Liver (tissue), 3 donors: ENCODE measurements at regions not wholly inside any gene's neighbourhood (a gene's known extent, or its start where the extent isn't known, plus 50 kb on each side); places are given as distances from the start of the nearest gene placed in this dataset.
"Not testable (repeated sequence)": the region's sequence is repeated elsewhere in the genome, so short reads cannot be mapped to it uniquely, and the experiment has no call there.

Experiments used
- CTCF ChIP-seq: fragments of 150-350 bp; IDR thresholded peaks from 2 replicates; pipeline ENCODE4 v1.5.1; 2017; ENCODE audit warnings: improper control_type of control experiment, low read depth, low read length; ENCODE audit not compliant: missing input control
- NR2F2 ChIP-seq: IDR thresholded peaks from 2 replicates; pipeline ENCODE4 v1.6.1; 2016; ENCODE audit warnings: antibody characterized with exemption
- SP1 ChIP-seq: IDR thresholded peaks from 2 replicates; pipeline ENCODE4 v1.6.1; 2018; ENCODE audit warnings: antibody characterized with exemption, mild to moderate bottlenecking
- donor health status: healthy.
- donor health status: healthy.

- TF ChIP-seq CTCF, SP1, NR2F2: not testable (repeated sequence)
Measured at GRCh38 chr5:120351071-120351470, 113.0 kb upstream of the PRR16 start.
